K562 (cell line): ENCODE measurements at regions not wholly inside any gene's neighbourhood (a gene's known extent, or its start where the extent isn't known, plus 50 kb on each side); places are given as distances from the start of the nearest gene placed in this dataset.

Source experiments
- ATAC-seq: fragments of 200-7000 bp; cut with Tn5 transposase; 3 replicates; pipeline ENCODE4 v1.9.1; 2020; ENCODE audit warnings: moderate library complexity
- BruUV-seq: library from RNA; stranded (reverse); fragments of 400-500 nt; replicated peaks from 2 replicates; lab custom pipeline; 2021; lab: Mats Ljungman, UMichigan
- CTCF ChIA-PET: fragments of 300-600 bp; formaldehyde crosslinking; extraction: SDS; loops from one replicate; lab custom pipeline; 2021; ENCODE audit warnings: low intra/inter-chr PET ratio; lab: Yijun Ruan, JAX
- POLR2A ChIA-PET: fragments of 300-600, 350-650 bp; sonication (Branson Sonifier 250); formaldehyde crosslinking; extraction: SDS; loops from one replicate; lab custom pipeline; 2021; ENCODE audit warnings: antibody characterized with exemption, inconsistent platforms; lab: Yijun Ruan, JAX
- DNase-seq, 4 experiments: peaks; one replicate each; pipeline versions ENCODE4 v3.0.0 to v3.0.0-alpha.2; 2011 to 2018; ENCODE audit warnings: low spot score in 3 of 4, mixed read lengths in 3 of 4; ENCODE audit errors: extremely low read depth in 1 of 4
- FAIRE-seq: peaks from 2 replicates; lab custom pipeline; 2011; peaks lifted over from hg19 to GRCh38; lab: Jason Lieb, UNC
- H2AFZ ChIP-seq: 2 replicates; pipeline ENCODE4 v1.6.0; 2011; ENCODE audit warnings: low read depth, low read length, control low read depth, inconsistent platforms
- H3K27ac ChIP-seq: fragments of 200-600 bp; 3 replicates; pipeline ENCODE4 v1.8.0; 2011; ENCODE audit warnings: low read depth, mild to moderate bottlenecking, control low read depth, inconsistent platforms, low read length, moderate library complexity, mixed read lengths; ENCODE audit errors: extremely low read depth
- H3K27me3 ChIP-seq, 2 experiments: fragments of 300-600 bp in 1 of 2; 2 replicates in 1 of 2; 3 replicates in 1 of 2; pipeline versions ENCODE4 v1.6.0 to v1.8.0; 2011; ENCODE audit warnings: inconsistent platforms in 2 of 2, low read length in 2 of 2, mild to moderate bottlenecking in 1 of 2, mixed read lengths in 1 of 2, moderate library complexity in 1 of 2; ENCODE audit not compliant: control insufficient read depth in 2 of 2, insufficient read depth in 2 of 2
- H3K36me3 ChIP-seq: fragments of 300-600 bp; 3 replicates; pipeline ENCODE4 v1.8.0; 2011; ENCODE audit warnings: mild to moderate bottlenecking, low read length, inconsistent platforms; ENCODE audit not compliant: control insufficient read depth, insufficient read depth
- H3K4me1 ChIP-seq, 2 experiments: fragments of 200-600 bp in 1 of 2; replicated peaks in 1 of 2; 2 replicates in 1 of 2; 3 replicates in 1 of 2; pipeline versions ENCODE4 v1.5.1 to v1.8.0; 2011; ENCODE audit warnings: inconsistent platforms in 2 of 2, low read length in 2 of 2, mild to moderate bottlenecking in 1 of 2, mixed read lengths in 1 of 2, moderate library complexity in 1 of 2; ENCODE audit not compliant: control insufficient read depth in 2 of 2, insufficient read depth in 2 of 2
- H3K4me2 ChIP-seq: 2 replicates; pipeline ENCODE4 v1.6.1; 2011; ENCODE audit warnings: low read length, control low read depth, inconsistent platforms, mixed read lengths; ENCODE audit not compliant: insufficient read depth
- H3K4me3 ChIP-seq: fragments of 200-600 bp; sonication (generic), shearing (Covaris generic); 2 replicates; pipeline ENCODE4 v1.5.1; 2016; ENCODE audit warnings: control low read depth, inconsistent platforms
- H3K79me2 ChIP-seq: fragments of 200-600 bp; 3 replicates; pipeline ENCODE4 v1.8.0; 2011; ENCODE audit warnings: low read length, inconsistent platforms; ENCODE audit not compliant: control insufficient read depth, insufficient read depth
- H3K9ac ChIP-seq, 2 experiments: 2 replicates each; pipeline versions ENCODE4 v1.6.0 to v1.6.1; 2011; ENCODE audit warnings: low read depth in 2 of 2, low read length in 2 of 2, control low read depth in 1 of 2, inconsistent platforms in 1 of 2, mild to moderate bottlenecking in 1 of 2, mixed read lengths in 1 of 2; ENCODE audit not compliant: insufficient read depth in 1 of 2
- H3K9me1 ChIP-seq: one replicate; pipeline ENCODE4 v1.6.0; 2011; ENCODE audit warnings: inconsistent platforms, mild to moderate bottlenecking, low read length, moderate library complexity; ENCODE audit not compliant: control insufficient read depth, insufficient read depth
- H3K9me3 ChIP-seq: replicated peaks from 2 replicates; pipeline ENCODE4 v1.5.1; 2011; ENCODE audit warnings: low read depth, low read length, inconsistent platforms; ENCODE audit not compliant: control insufficient read depth, insufficient read depth
- H4K20me1 ChIP-seq: replicated peaks from 2 replicates; pipeline ENCODE4 v1.6.1; 2011; ENCODE audit warnings: low read length, inconsistent platforms, mixed read lengths; ENCODE audit not compliant: control insufficient read depth, insufficient read depth
- GABPB2 ChIP-seq: fragments of 250-450 bp; sonication (Bioruptor Pico); conservative IDR thresholded peaks from 2 replicates; pipeline ENCODE4 v1.5.1; 2021; ENCODE audit warnings: mild to moderate bottlenecking
- MAFF ChIP-seq: IDR thresholded peaks from 2 replicates; pipeline ENCODE4 v1.6.1; 2012; ENCODE audit warnings: low read length, improper control_type of control experiment
- MYBL2 ChIP-seq, 2 experiments: fragments of 450-650 bp in 1 of 2; sonication (generic) in 1 of 2; formaldehyde crosslinking in 1 of 2; IDR thresholded peaks; 2 replicates each; pipeline versions ENCODE4 v1.6.1 to v1.8.1; 2017 to 2022; ENCODE audit warnings: borderline replicate concordance in 1 of 2, inconsistent platforms in 1 of 2, low read depth in 1 of 2, mild to moderate bottlenecking in 1 of 2, missing genetic modification reagents in 1 of 2, moderate library complexity in 1 of 2
- NFXL1 ChIP-seq: fragments of 450-650 bp; formaldehyde crosslinking; IDR thresholded peaks from 2 replicates; pipeline ENCODE4 v1.4.0; 2021; ENCODE audit warnings: mild to moderate bottlenecking
- TOE1 ChIP-seq, 2 experiments: fragments of 450-650 bp in 1 of 2; sonication (generic) in 1 of 2; formaldehyde crosslinking in 1 of 2; IDR thresholded peaks; 2 replicates each; pipeline versions ENCODE4 v1.7.1 to v1.8.0; 2016 to 2022; ENCODE audit warnings: borderline replicate concordance in 2 of 2, mild to moderate bottlenecking in 2 of 2, antibody characterized with exemption in 1 of 2, inconsistent platforms in 1 of 2, low read depth in 1 of 2, missing genetic modification reagents in 1 of 2, moderate library complexity in 1 of 2
- ZNF263 ChIP-seq: sonication (generic); formaldehyde crosslinking; IDR thresholded peaks from 2 replicates; pipeline ENCODE4 v1.8.0; 2022; ENCODE audit warnings: mild to moderate bottlenecking, missing genetic modification reagents, borderline replicate concordance
- WGBS: fragments of 100-300 bp; shearing (Covaris generic); methylation state at CpG from one replicate; pipeline ENCODE4 v1.1.6; 2016; ENCODE audit warnings: low coverage, mixed read lengths; ENCODE audit not compliant: insufficient coverage; ENCODE audit errors: missing lambda C conversion rate; 5-methylcytosine and 5-hydroxymethylcytosine counted together
- in situ Hi-C: fragments of 300-500 bp; cut with MboI; formaldehyde crosslinking; loops from 4 replicates; pipeline ENCODE4 v1.15.0; 2018; ENCODE audit warnings: inconsistent platforms, mixed read lengths
- intact Hi-C: fragments of 100-400 bp; cut with micrococcal nuclease; formaldehyde crosslinking; loops from 2 replicates; pipeline ENCODE4 v1.14.2; 2022
- TF ChIP-seq, protein P1 (sequence below): fragments of 250-450 bp; sonication (Bioruptor Pico); IDR thresholded peaks from 2 replicates; pipeline ENCODE4 v1.6.1; 2021; ENCODE audit warnings: mild to moderate bottlenecking

DNA sequence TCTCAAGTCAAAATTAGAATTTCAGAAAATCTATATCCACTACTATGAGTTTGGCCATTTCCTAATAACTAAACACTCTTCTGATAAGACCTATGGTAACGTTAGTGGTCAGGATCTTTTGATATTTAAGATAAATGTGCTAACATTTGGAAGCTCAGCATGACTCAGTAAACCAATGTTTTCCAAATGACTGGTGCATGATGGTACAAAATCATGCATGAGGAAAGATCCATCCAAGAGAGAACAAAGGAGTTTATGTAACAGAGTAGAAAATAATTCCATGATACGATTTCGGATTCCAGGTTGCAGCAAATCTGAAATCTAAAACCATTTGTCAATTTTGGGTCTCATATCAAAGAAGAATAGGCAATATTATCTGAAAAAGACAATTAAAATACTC is 279.2 kb downstream of the NSG2 start:
- H3K9me1 ChIP-seq = no peaks in the 10 kb centered on the region
- H3K27ac ChIP-seq = no peak overlapping the region
- BruUV-seq = no TSS peak
- no peaks in the 10 kb centered on the region for H3K79me2 ChIP-seq
- H3K4me3 ChIP-seq = no peak overlapping the region
- H3K27me3 ChIP-seq = peaks cover 7 to 36% of the 10 kb centered on the region in 2 experiments; a peak in 3 of 5 replicates
- ChIA-PET POLR2A (interaction anchor here (0.7 kb wide), 1 partner anchor 733 kb away, joined by 3 read pairs; no protein-coding TSS in a partner anchor), CTCF (interaction anchor here (0.7 kb wide), 1 partner anchor 474 kb away, joined by 3 read pairs; no protein-coding TSS in a partner anchor)
- DNase-seq = no peak
- intact Hi-C loops = loop anchor here (5.0 kb wide), 2 partner anchors 93 to 468 kb away; no protein-coding TSS in a partner anchor
- H3K9ac ChIP-seq = no peak overlapping the region
- no peak for TF ChIP-seq TOE1 (IDR thresholded peaks at IDR 0.05; ENCODE audit: borderline replicate concordance)
- no peak for TF ChIP-seq TOE1 (CRISPR knock-in tag; IDR thresholded peaks at IDR 0.05; ENCODE audit: borderline replicate concordance, low read depth)
- no peak for TF ChIP-seq MYBL2 (IDR thresholded peaks at IDR 0.05; ENCODE audit: low read depth)
- TF ChIP-seq MYBL2 (CRISPR knock-in tag; IDR thresholded peaks at IDR 0.05; ENCODE audit: borderline replicate concordance) = no peak
- TF ChIP-seq ZNF263 = no peak
- no peak for TF ChIP-seq NFXL1 (CRISPR knock-in tag)
- no peak for TF ChIP-seq GABPB2 (CRISPR knock-in tag)
- TF ChIP-seq MAFF = no peak
- TF ChIP-seq, protein P1, sequence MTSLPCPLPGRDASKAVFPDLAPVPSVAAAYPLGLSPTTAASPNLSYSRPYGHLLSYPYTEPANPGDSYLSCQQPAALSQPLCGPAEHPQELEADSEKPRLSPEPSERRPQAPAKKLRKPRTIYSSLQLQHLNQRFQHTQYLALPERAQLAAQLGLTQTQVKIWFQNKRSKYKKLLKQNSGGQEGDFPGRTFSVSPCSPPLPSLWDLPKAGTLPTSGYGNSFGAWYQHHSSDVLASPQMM (CRISPR knock-in tag) = no peak
- WGBS = 0% methylated on average over 3 of the region's 3 CpGs
- ATAC-seq = no peak
- no peak overlapping the region for H3K4me2 ChIP-seq
- no peaks in the 10 kb centered on the region for H3K9me3 ChIP-seq
- FAIRE-seq = no peak
- no peaks in the 10 kb centered on the region for H3K4me1 ChIP-seq
- no peak overlapping the region for H2AFZ ChIP-seq
- in situ Hi-C loops = loop anchor here (25.0 kb wide), 1 partner anchor 1612 kb away; no protein-coding TSS in a partner anchor
- H4K20me1 ChIP-seq = peaks cover 8% of the 10 kb centered on the region; the same call in 1 of the 2 replicates
- no peaks in the 10 kb centered on the region for H3K36me3 ChIP-seq
